Neural progenitor cell (in vitro differentiated cells): ENCODE measurements at regions not wholly inside any gene's neighbourhood (a gene's known extent, or its start where the extent isn't known, plus 50 kb on each side); places are given as distances from the start of the nearest gene placed in this dataset.

Experiments
- DNase-seq: peaks from one replicate; pipeline ENCODE4 v3.0.0-alpha.2; 2016; ENCODE audit warnings: low spot score
- H2AFZ ChIP-seq: fragments of 200-600 bp; sonication (generic); replicated peaks from 2 replicates; pipeline ENCODE4 v1.6.1; 2016; ENCODE audit warnings: antibody characterized with exemption
- H3F3A ChIP-seq: fragments of 200-600 bp; sonication (generic); 2 replicates; pipeline ENCODE4 v1.6.1; 2016; ENCODE audit warnings: antibody characterized with exemption, low read depth
- H3K27ac ChIP-seq: fragments of 200-600 bp; sonication (generic); 2 replicates; pipeline ENCODE4 v1.5.1; 2016; ENCODE audit warnings: mild to moderate bottlenecking
- H3K27me3 ChIP-seq: fragments of 200-600 bp; sonication (generic); 2 replicates; pipeline ENCODE4 v1.6.1; 2016; ENCODE audit warnings: mild to moderate bottlenecking, moderate library complexity
- H3K36me3 ChIP-seq: fragments of 200-600 bp; sonication (generic); 2 replicates; pipeline ENCODE4 v1.5.1; 2016
- H3K4me1 ChIP-seq: fragments of 200-600 bp; sonication (generic); 2 replicates; pipeline ENCODE4 v1.6.1; 2016; ENCODE audit warnings: mixed run types
- H3K4me2 ChIP-seq: fragments of 200-600 bp; sonication (generic); 2 replicates; pipeline ENCODE4 v1.6.1; 2016
- H3K4me3 ChIP-seq: fragments of 200-600 bp; sonication (generic); 2 replicates; pipeline ENCODE4 v1.5.1; 2016
- H3K79me2 ChIP-seq: fragments of 200-600 bp; sonication (generic); 2 replicates; pipeline ENCODE4 v1.6.1; 2016; ENCODE audit warnings: low read depth
- H3K9ac ChIP-seq: fragments of 200-600 bp; sonication (generic); 2 replicates; pipeline ENCODE4 v1.6.1; 2016
- H3K9me3 ChIP-seq: fragments of 200-600 bp; sonication (generic); 2 replicates; pipeline ENCODE4 v1.5.1; 2016; ENCODE audit warnings: low read depth
- H4K20me1 ChIP-seq: fragments of 200-600 bp; sonication (generic); 2 replicates; pipeline ENCODE4 v1.6.1; 2016; ENCODE audit warnings: low read depth
- H3K27ac Mint-ChIP-seq: 3 replicates; pipeline ENCODE4 v1.8.0; 2021; ENCODE audit warnings: mixed read lengths
- H3K27me3 Mint-ChIP-seq: 2 replicates; pipeline ENCODE4 v1.8.0; 2022; ENCODE audit warnings: low read depth, mild to moderate bottlenecking, inconsistent platforms, moderate library complexity, mixed read lengths; ENCODE audit not compliant: insufficient read depth
- H3K36me3 Mint-ChIP-seq: 3 replicates; pipeline ENCODE4 v1.8.0; 2021; ENCODE audit warnings: mixed read lengths
- H3K4me1 Mint-ChIP-seq: 3 replicates; pipeline ENCODE4 v1.8.0; 2021; ENCODE audit warnings: mixed read lengths
- H3K4me3 Mint-ChIP-seq: 3 replicates; pipeline ENCODE4 v1.8.0; 2021; ENCODE audit warnings: mild to moderate bottlenecking, moderate library complexity, mixed read lengths
- H3K9me3 Mint-ChIP-seq: 3 replicates; pipeline ENCODE4 v1.8.0; 2020; ENCODE audit warnings: mixed read lengths
- CTCF ChIP-seq: fragments of 200-600 bp; sonication (generic); IDR thresholded peaks from 2 replicates; pipeline ENCODE4 v1.5.1; 2017; ENCODE audit warnings: antibody characterized with exemption, mild to moderate bottlenecking
- EZH2 ChIP-seq: fragments of 200-600 bp; sonication (generic); IDR thresholded peaks from 2 replicates; pipeline ENCODE4 v1.6.1; 2017; ENCODE audit warnings: antibody characterized with exemption, mild to moderate bottlenecking, moderate library complexity
- EZH2phosphoT487 ChIP-seq: fragments of 200-600 bp; sonication (generic); IDR thresholded peaks from 2 replicates; pipeline ENCODE4 v1.6.1; 2017; ENCODE audit warnings: antibody characterized with exemption

GRCh38 chr17:34420254-34420766, 57.3 kb upstream of the CCL1 start:
- Histone ChIP-seq H3K27ac (no peak overlapping the region), H3K9me3 (no peaks in the 10 kb centered on the region), H3K4me2 (no peak overlapping the region), H2AFZ (no peak overlapping the region), H4K20me1 (no peaks in the 10 kb centered on the region), H3K9ac (no peak overlapping the region), H3K4me1 (peaks cover 11% of the 10 kb centered on the region), H3K27me3 (peaks cover 36% of the 10 kb centered on the region), H3K79me2 (no peaks in the 10 kb centered on the region), H3K4me3 (no peak overlapping the region), H3K36me3 (no peaks in the 10 kb centered on the region), H3F3A (no peaks in the 10 kb centered on the region)
- Mint-ChIP-seq H3K4me1 (peaks cover 4% of the 10 kb centered on the region), H3K27ac (no peak overlapping the region), H3K4me3 (no peak overlapping the region), H3K9me3 (no peaks in the 10 kb centered on the region), H3K36me3 (no peaks in the 10 kb centered on the region), H3K27me3 (peaks cover 16% of the 10 kb centered on the region)
- peak; percentile 77 for DNase-seq
- peak; percentile 90 for TF ChIP-seq CTCF
- TF ChIP-seq EZH2 = no peak
- no peak for TF ChIP-seq EZH2phosphoT487

GRCh38 chr17:34416116-34416515, 53.1 kb upstream of the CCL1 start:
- no peak overlapping the region for H2AFZ ChIP-seq
- no peaks in the 10 kb centered on the region for H3K36me3 Mint-ChIP-seq
- H3K4me3 Mint-ChIP-seq = no peak overlapping the region
- no peak overlapping the region for H3K4me3 ChIP-seq
- no peak for TF ChIP-seq CTCF
- TF ChIP-seq EZH2 = no peak
- TF ChIP-seq EZH2phosphoT487 = no peak
- H3F3A ChIP-seq = no peaks in the 10 kb centered on the region
- no peaks in the 10 kb centered on the region for H3K79me2 ChIP-seq
- H3K9me3 Mint-ChIP-seq = no peaks in the 10 kb centered on the region
- no peaks in the 10 kb centered on the region for H3K36me3 ChIP-seq
- peaks cover 4% of the 10 kb centered on the region for H3K4me1 Mint-ChIP-seq
- H3K9ac ChIP-seq = no peak overlapping the region
- H3K27me3 ChIP-seq = peaks cover 20% of the 10 kb centered on the region
- H3K4me1 ChIP-seq = no peaks in the 10 kb centered on the region
- H3K27me3 Mint-ChIP-seq = peaks cover 11% of the 10 kb centered on the region
- no peaks in the 10 kb centered on the region for H3K9me3 ChIP-seq
- H4K20me1 ChIP-seq = no peaks in the 10 kb centered on the region
- H3K27ac ChIP-seq = no peak overlapping the region
- H3K27ac Mint-ChIP-seq = no peak overlapping the region
- no peak for DNase-seq
- no peak overlapping the region for H3K4me2 ChIP-seq

- no peak overlapping the region for H3K9ac ChIP-seq
- H3K27ac Mint-ChIP-seq = no peak overlapping the region
- no peaks in the 10 kb centered on the region for H3K36me3 Mint-ChIP-seq
- H3F3A ChIP-seq = no peaks in the 10 kb centered on the region
- H3K4me1 Mint-ChIP-seq = peaks cover 4% of the 10 kb centered on the region
- H3K4me1 ChIP-seq = no peaks in the 10 kb centered on the region
- TF ChIP-seq CTCF (no peak), EZH2 (no peak), EZH2phosphoT487 (no peak)
- no peak overlapping the region for H2AFZ ChIP-seq
- H3K79me2 ChIP-seq = no peaks in the 10 kb centered on the region
- H3K4me3 ChIP-seq = no peak overlapping the region
- H3K9me3 Mint-ChIP-seq = no peaks in the 10 kb centered on the region
- peaks cover 4% of the 10 kb centered on the region for H3K27me3 Mint-ChIP-seq
- no peak overlapping the region for H3K4me2 ChIP-seq
- H4K20me1 ChIP-seq = no peaks in the 10 kb centered on the region
- no peak for DNase-seq
- H3K9me3 ChIP-seq = no peaks in the 10 kb centered on the region
- no peaks in the 10 kb centered on the region for H3K36me3 ChIP-seq
- H3K27me3 ChIP-seq = peaks cover 28% of the 10 kb centered on the region
- H3K4me3 Mint-ChIP-seq = no peak overlapping the region
- H3K27ac ChIP-seq = no peak overlapping the region
These were observed 51.3 kb upstream of the CCL1 start for GRCh38 chr17:34414339-34414738.
